Skeletal muscle tissue (tissue), 3 donors: ENCODE measurements at regions not wholly inside any gene's neighbourhood (a gene's known extent, or its start where the extent isn't known, plus 50 kb on each side); places are given as distances from the start of the nearest gene placed in this dataset.

Experiments
- H3K27ac ChIP-seq: one replicate; pipeline ENCODE4 v1.7.0; 2013; ENCODE audit warnings: mild to moderate bottlenecking, low read depth, low read length, inconsistent platforms
- H3K27me3 ChIP-seq, 3 donors: one replicate each; pipeline ENCODE4 v1.7.0; 2013; ENCODE audit warnings: low read length in 3 of 3; ENCODE audit not compliant: control insufficient read depth in 3 of 3, insufficient read depth in 3 of 3
- H3K36me3 ChIP-seq, 3 donors: one replicate each; pipeline ENCODE4 v1.7.0; 2013; ENCODE audit warnings: low read length in 3 of 3; ENCODE audit not compliant: control insufficient read depth in 3 of 3, insufficient read depth in 3 of 3
- H3K4me1 ChIP-seq, 3 donors: one replicate each; pipeline ENCODE4 v1.7.0; 2013; ENCODE audit warnings: low read length in 3 of 3, mild to moderate bottlenecking in 3 of 3; ENCODE audit not compliant: control insufficient read depth in 3 of 3, insufficient read depth in 3 of 3
- H3K4me3 ChIP-seq, 3 donors: one replicate each; pipeline ENCODE4 v1.7.0; 2013; ENCODE audit warnings: low read length in 3 of 3
- H3K9ac ChIP-seq, 3 donors: one replicate each; pipeline ENCODE4 v1.7.0; 2013; ENCODE audit warnings: low read length in 3 of 3, mild to moderate bottlenecking in 3 of 3, moderate library complexity in 2 of 3, low read depth in 1 of 3
- H3K9me3 ChIP-seq, 3 donors: one replicate each; pipeline ENCODE4 v1.7.0; 2013; ENCODE audit warnings: low read length in 3 of 3; ENCODE audit not compliant: control insufficient read depth in 3 of 3
- donor health status: Osteomylitis.

DNA sequence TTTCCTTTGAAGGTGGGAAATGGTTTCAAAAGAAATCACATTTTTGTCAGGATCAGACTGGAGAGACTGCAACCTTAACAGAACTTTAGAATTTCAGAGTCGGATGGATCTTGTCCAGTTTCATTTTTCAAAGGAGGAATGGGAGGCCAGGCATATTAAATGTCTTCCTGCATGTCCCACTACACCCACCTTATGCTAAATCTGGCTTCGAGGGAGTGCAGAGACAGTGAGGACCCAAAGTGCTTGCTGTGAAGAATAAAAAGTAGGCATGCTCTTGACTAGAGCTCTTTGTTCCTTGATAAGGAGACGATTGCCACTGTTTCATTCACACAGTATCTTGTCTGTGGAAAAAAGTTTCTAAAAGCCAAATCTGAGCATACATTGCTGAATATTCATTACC, 197.6 kb downstream of the SLC4A3 start:
- Histone ChIP-seq H3K27me3 (no peaks in the 10 kb centered on the region), H3K4me3 (no peak overlapping the region), H3K9ac (no peak overlapping the region), H3K36me3 (no peaks in the 10 kb centered on the region), H3K27ac (no peak overlapping the region), H3K9me3 (no peaks in the 10 kb centered on the region), H3K4me1 (peaks cover 0 to 7% (median 5%) of the 10 kb centered on the region in 3 donors)

DNA sequence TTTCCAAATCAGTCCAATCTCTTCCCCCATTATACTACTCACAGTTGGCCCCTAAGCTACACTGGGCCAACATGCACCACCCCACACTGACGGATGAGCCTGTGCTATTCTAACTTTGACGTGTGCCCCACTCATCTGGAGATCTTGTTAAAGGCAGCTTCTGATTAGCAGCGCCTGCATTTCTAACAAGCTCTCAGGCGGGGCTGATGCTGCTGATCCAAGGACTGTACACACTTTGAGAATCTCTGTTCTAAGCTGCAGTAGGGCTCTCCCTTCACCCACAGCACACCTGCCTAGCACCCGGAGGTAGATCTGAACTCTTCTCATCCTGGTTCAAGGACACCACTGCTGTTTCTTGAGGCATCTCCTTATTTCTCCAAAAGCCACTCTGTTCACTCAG, 200.7 kb downstream of the SLC4A3 start:
- Histone ChIP-seq H3K9ac (no peak overlapping the region), H3K9me3 (no peaks in the 10 kb centered on the region), H3K4me1 (peaks cover 0 to 5% (median 4%) of the 10 kb centered on the region in 3 donors), H3K4me3 (no peak overlapping the region), H3K36me3 (no peaks in the 10 kb centered on the region), H3K27ac (no peak overlapping the region), H3K27me3 (no peaks in the 10 kb centered on the region)

- no peaks in the 10 kb centered on the region for H3K27me3 ChIP-seq
- no peaks in the 10 kb centered on the region for H3K4me1 ChIP-seq
- H3K9me3 ChIP-seq: no peaks in the 10 kb centered on the region
- no peak overlapping the region for H3K27ac ChIP-seq
- H3K9ac ChIP-seq: no peak overlapping the region
- no peak overlapping the region for H3K4me3 ChIP-seq
- H3K36me3 ChIP-seq: no peaks in the 10 kb centered on the region
These were observed 202.4 kb downstream of the SLC4A3 start for GRCh38 chr2:219829667-219830352.

DNA sequence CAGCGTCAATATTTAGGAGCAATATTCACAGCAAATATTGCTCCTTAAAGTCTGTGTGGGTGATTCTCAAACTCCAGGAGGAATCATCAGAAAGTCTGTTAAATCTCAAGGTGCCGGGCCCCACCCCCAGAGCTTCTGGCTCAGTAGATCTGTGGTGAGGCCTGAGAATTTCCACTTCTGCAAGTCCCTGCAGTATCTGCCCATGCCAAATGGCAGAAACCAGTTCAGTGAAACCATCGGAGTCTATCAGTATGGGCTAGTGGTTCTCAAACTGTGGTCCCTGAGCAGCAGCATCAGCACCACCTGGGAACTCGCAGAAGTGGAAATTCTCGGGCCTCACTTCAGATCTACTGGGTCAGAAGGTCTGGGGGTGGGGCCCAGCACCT, 202.9 kb downstream of the SLC4A3 start:
- Histone ChIP-seq H3K9ac (no peak overlapping the region), H3K27ac (no peak overlapping the region), H3K9me3 (no peaks in the 10 kb centered on the region), H3K4me1 (no peaks in the 10 kb centered on the region), H3K36me3 (no peaks in the 10 kb centered on the region), H3K4me3 (no peak overlapping the region), H3K27me3 (no peaks in the 10 kb centered on the region)

DNA sequence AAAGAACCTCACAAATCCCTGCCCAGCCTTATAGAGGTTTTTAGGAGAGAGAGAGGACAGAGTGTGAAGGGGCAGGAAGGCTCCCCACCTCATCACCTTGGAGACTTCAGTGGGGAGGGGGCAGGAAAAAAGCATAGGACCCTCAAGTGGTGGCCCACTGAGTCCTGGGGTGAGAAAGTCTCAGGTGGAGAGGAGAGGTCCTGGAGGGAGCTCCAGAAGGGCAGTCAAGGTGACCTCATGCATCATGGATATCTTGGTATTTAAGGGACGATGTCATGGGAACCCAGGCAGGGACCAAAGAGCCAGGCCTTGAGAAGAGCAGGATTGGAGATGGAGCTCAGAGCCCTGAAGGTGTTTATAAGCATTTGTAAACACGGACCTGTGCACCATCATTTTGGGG, 204.5 kb downstream of the SLC4A3 start:
- Histone ChIP-seq H3K36me3 (no peaks in the 10 kb centered on the region), H3K27ac (no peak overlapping the region), H3K27me3 (no peaks in the 10 kb centered on the region), H3K9me3 (no peaks in the 10 kb centered on the region), H3K9ac (no peak overlapping the region), H3K4me1 (no peaks in the 10 kb centered on the region), H3K4me3 (no peak overlapping the region)

DNA sequence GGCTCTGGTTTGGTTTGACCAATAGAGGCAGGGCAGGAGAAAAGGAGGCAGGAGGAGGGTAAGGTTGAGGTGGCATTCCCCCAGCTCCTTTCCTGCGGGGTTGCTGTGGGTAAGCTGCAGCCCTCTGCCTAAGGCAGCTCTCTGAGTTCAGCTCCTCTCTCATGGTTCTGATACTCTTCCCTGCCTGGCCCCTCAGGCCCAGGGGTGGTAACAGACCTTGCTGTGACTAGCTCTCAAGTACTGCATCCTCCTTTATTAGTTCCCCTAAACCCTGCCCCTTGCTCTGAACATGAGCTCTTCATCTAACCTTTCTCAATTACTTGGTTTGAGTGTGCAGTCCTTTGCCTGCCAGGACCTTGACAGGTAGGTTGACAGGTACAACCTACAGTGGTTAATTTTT, 205.5 kb downstream of the SLC4A3 start:
- H3K9me3 ChIP-seq: no peaks in the 10 kb centered on the region
- H3K9ac ChIP-seq: no peak overlapping the region
- no peaks in the 10 kb centered on the region for H3K36me3 ChIP-seq
- H3K4me1 ChIP-seq: no peaks in the 10 kb centered on the region
- H3K27me3 ChIP-seq: no peaks in the 10 kb centered on the region
- H3K27ac ChIP-seq: no peak overlapping the region
- no peak overlapping the region for H3K4me3 ChIP-seq

DNA sequence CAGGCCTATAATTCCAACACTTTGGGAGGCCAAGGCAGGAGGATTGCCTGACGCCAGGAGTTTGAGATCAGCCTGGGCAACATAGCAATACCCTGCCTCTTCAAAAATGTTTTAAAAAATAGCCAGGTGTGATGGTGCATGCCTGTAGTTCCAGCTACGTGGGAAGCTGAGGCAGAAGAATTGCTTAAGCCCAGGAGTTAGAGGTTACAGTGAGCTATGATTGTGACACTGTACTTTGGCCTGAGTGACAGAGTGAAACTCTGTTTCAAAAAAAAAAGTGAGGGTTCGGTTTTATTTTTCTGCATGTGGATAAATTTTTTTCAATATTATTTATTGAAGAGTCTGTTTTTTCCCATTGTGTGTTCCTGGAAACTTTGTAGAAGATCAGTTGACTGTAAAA, 208.1 kb downstream of the SLC4A3 start:
- H3K9me3 ChIP-seq: no peaks in the 10 kb centered on the region
- no peaks in the 10 kb centered on the region for H3K27me3 ChIP-seq
- no peak overlapping the region for H3K9ac ChIP-seq

GRCh38 chr2:219836647-219837177, 209.3 kb downstream of the SLC4A3 start:
- H3K36me3 ChIP-seq: no peaks in the 10 kb centered on the region
- no peaks in the 10 kb centered on the region for H3K4me1 ChIP-seq
- H3K27me3 ChIP-seq: no peaks in the 10 kb centered on the region
- H3K4me3 ChIP-seq: no peak overlapping the region
- no peaks in the 10 kb centered on the region for H3K9me3 ChIP-seq
- no peak overlapping the region for H3K9ac ChIP-seq
- H3K27ac ChIP-seq: no peak overlapping the region

More for the DNA sequence above, 208.1 kb downstream of the SLC4A3 start:
- Histone ChIP-seq H3K36me3 (no peaks in the 10 kb centered on the region), H3K4me3 (no peak overlapping the region), H3K4me1 (no peaks in the 10 kb centered on the region), H3K27ac (no peak overlapping the region)

DNA sequence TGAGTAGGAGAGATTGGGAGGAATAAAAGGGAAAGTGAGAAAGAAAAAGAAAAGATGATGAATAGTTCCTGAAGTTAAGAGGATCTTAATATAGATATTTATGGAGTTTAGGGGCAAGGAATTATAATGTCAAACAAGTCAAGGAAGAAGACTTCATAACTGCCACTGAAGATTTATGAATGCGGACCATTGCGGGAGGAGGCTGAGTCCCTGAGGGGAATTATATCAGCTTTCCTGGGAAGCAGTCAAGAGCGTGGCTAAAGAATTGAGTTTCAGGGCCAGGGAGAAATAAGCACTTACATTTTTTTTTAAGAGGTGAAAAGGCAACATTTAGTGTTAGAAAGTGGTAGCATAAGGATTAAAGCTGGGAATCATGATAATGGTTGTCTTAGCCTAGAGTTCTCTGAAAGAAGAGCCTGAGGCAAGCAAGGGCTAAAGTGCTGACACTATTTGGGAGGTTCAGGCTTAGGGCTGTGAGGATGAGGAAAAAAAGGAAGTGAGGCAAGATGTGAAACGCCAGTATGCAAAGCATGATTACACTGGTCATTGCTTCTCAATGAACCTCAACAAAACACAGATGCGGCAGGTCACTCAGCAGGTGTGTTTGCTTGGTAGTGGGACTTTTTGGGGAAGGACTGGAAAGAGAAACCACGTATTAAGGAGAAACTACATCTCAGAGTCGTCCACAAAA, 217.1 kb downstream of the SLC4A3 start:
- no peak overlapping the region for H3K27ac ChIP-seq
- H3K4me3 ChIP-seq: no peak overlapping the region
- H3K9ac ChIP-seq: no peak overlapping the region
- no peaks in the 10 kb centered on the region for H3K9me3 ChIP-seq
- H3K36me3 ChIP-seq: no peaks in the 10 kb centered on the region
- no peaks in the 10 kb centered on the region for H3K4me1 ChIP-seq
- peaks cover 0 to 3% (median 0%) of the 10 kb centered on the region in 3 donors for H3K27me3 ChIP-seq

GRCh38 chr2:219848882-219849281, 221.5 kb downstream of the SLC4A3 start:
- no peaks in the 10 kb centered on the region for H3K9me3 ChIP-seq
- no peaks in the 10 kb centered on the region for H3K36me3 ChIP-seq

More at GRCh38 chr2:219848882-219849281, 221.5 kb downstream of the SLC4A3 start:
- peaks cover 0 to 8% (median 0%) of the 10 kb centered on the region in 3 donors for H3K27me3 ChIP-seq
- peaks cover 0 to 7% (median 0%) of the 10 kb centered on the region in 3 donors for H3K4me1 ChIP-seq
- H3K4me3 ChIP-seq: no peak overlapping the region
- no peak overlapping the region for H3K27ac ChIP-seq
- no peak overlapping the region for H3K9ac ChIP-seq
